HepG2 (cell line): ENCODE measurements at regions not wholly inside any gene's neighbourhood (a gene's known extent, or its start where the extent isn't known, plus 50 kb on each side); places are given as distances from the start of the nearest gene placed in this dataset.

Experiments
- ATAC-seq: fragments of 200-7000 bp; cut with Tn5 transposase; 3 replicates; pipeline ENCODE4 v1.9.1; 2020; ENCODE audit warnings: mild to moderate bottlenecking, moderate library complexity
- BruUV-seq: library from RNA; stranded (reverse); fragments of 400-500 nt; replicated peaks from 2 replicates; lab custom pipeline; 2021; lab: Mats Ljungman, UMichigan
- CTCF ChIA-PET: fragments of 300-600 bp; formaldehyde crosslinking; extraction: SDS; loops from one replicate; lab custom pipeline; 2021; ENCODE audit warnings: low total read pairs, inconsistent platforms, low intra/inter-chr PET ratio; lab: Yijun Ruan, JAX
- POLR2A ChIA-PET: fragments of 350-600 bp; sonication (Branson Sonifier 250); formaldehyde crosslinking; loops from one replicate; lab custom pipeline; 2020; ENCODE audit warnings: antibody characterized with exemption, inconsistent platforms; lab: Yijun Ruan, JAX
- DNase-seq: peaks from one replicate; pipeline ENCODE4 v3.0.0-alpha.2; 2015; ENCODE audit warnings: low spot score
- FAIRE-seq: peaks from 3 replicates; lab custom pipeline; 2011; peaks lifted over from hg19 to GRCh38; lab: Jason Lieb, UNC
- H2AFZ ChIP-seq: one replicate; pipeline ENCODE4 v1.6.1; 2011; ENCODE audit warnings: low read length, inconsistent platforms
- H3K27ac ChIP-seq: fragments of 300-600 bp; 3 replicates; pipeline ENCODE4 v1.8.0; 2011; ENCODE audit warnings: mixed run types, mild to moderate bottlenecking, mixed read lengths, low read length, inconsistent platforms; ENCODE audit not compliant: insufficient read depth; ENCODE audit errors: extremely low read length
- H3K27me3 ChIP-seq, 2 experiments: fragments of 200-600 bp in 1 of 2; 2 replicates in 1 of 2; 3 replicates in 1 of 2; pipeline versions ENCODE4 v1.6.0 to v1.8.0; 2011; ENCODE audit warnings: low read length in 2 of 2, mild to moderate bottlenecking in 2 of 2, moderate library complexity in 2 of 2, inconsistent platforms in 1 of 2; ENCODE audit not compliant: insufficient read depth in 2 of 2, control insufficient read depth in 1 of 2
- H3K36me3 ChIP-seq, 2 experiments: fragments of 200-600 bp in 1 of 2; replicated peaks in 1 of 2; 2 replicates in 1 of 2; 3 replicates in 1 of 2; pipeline versions ENCODE4 v1.5.1 to v1.8.0; 2011; ENCODE audit warnings: low read length in 2 of 2, inconsistent platforms in 1 of 2; ENCODE audit not compliant: insufficient read depth in 2 of 2, control insufficient read depth in 1 of 2
- H3K4me1 ChIP-seq: 2 replicates; pipeline ENCODE4 v1.5.1; 2012; ENCODE audit warnings: low read length, inconsistent platforms; ENCODE audit not compliant: insufficient read depth
- H3K4me2 ChIP-seq: 2 replicates; pipeline ENCODE4 v1.6.0; 2011; ENCODE audit warnings: low read depth, low read length, inconsistent platforms
- H3K4me3 ChIP-seq, 3 experiments: fragments of 200-600 bp in 1 of 3; sonication (generic), shearing (Covaris generic) in 1 of 3; replicated peaks in 1 of 3; 2 replicates each; pipeline ENCODE4 v1.5.1; 2011 to 2016; ENCODE audit warnings: low read length in 3 of 3, inconsistent platforms in 2 of 3, low read depth in 2 of 3, mild to moderate bottlenecking in 2 of 3, control low read depth in 1 of 3, mixed read lengths in 1 of 3; ENCODE audit not compliant: insufficient read depth in 1 of 3
- H3K79me2 ChIP-seq: one replicate; pipeline ENCODE4 v1.6.1; 2011; ENCODE audit warnings: low read length, inconsistent platforms; ENCODE audit not compliant: insufficient read depth
- H3K9ac ChIP-seq: 2 replicates; pipeline ENCODE4 v1.6.0; 2011; ENCODE audit warnings: mild to moderate bottlenecking, low read depth, low read length, inconsistent platforms; ENCODE audit not compliant: insufficient read depth
- H3K9me3 ChIP-seq: 2 replicates; pipeline ENCODE4 v1.5.1; 2012; ENCODE audit warnings: mild to moderate bottlenecking, low read length
- H4K20me1 ChIP-seq: 2 replicates; pipeline ENCODE4 v1.6.0; 2011; ENCODE audit warnings: inconsistent platforms, mild to moderate bottlenecking, low read length, moderate library complexity; ENCODE audit not compliant: insufficient read depth
- FLYWCH1 ChIP-seq: sonication (generic); formaldehyde crosslinking; IDR thresholded peaks from 2 replicates; pipeline ENCODE4 v1.8.1; 2023; ENCODE audit warnings: mild to moderate bottlenecking, missing genetic modification reagents
- HOXA9 ChIP-seq: sonication (generic); formaldehyde crosslinking; IDR thresholded peaks from 2 replicates; pipeline ENCODE4 v1.8.1; 2022; ENCODE audit warnings: missing genetic modification reagents, mild to moderate bottlenecking, moderate library complexity, borderline replicate concordance
- MAFK ChIP-seq, 2 experiments: IDR thresholded peaks in 1 of 2; conservative IDR thresholded peaks in 1 of 2; 2 replicates each; pipeline ENCODE4 v1.6.1; 2011; ENCODE audit warnings: improper control_type of control experiment in 2 of 2, low read length in 2 of 2
- ZMYM3 ChIP-seq: sonication (generic); formaldehyde crosslinking; IDR thresholded peaks from 2 replicates; pipeline ENCODE4 v1.5.1; 2020; ENCODE audit warnings: mild to moderate bottlenecking, missing genetic modification reagents
- ZNF737 ChIP-seq: sonication (generic); formaldehyde crosslinking; IDR thresholded peaks from 2 replicates; pipeline ENCODE4 v1.5.0; 2020; ENCODE audit warnings: missing genetic modification reagents, mild to moderate bottlenecking, borderline replicate concordance
- in situ Hi-C: cut with HindIII; loops from 2 replicates; pipeline ENCODE4 v1.10.0; 2017; ENCODE audit warnings: low pct_unique_long_range_greater_than_20kb; ENCODE audit not compliant: extremely low pct_ligation_motif_present
- intact Hi-C: fragments of 100-400 bp; cut with micrococcal nuclease; formaldehyde crosslinking; loops from one replicate; pipeline ENCODE4 v1.10.0; 2022; ENCODE audit not compliant: unreplicated experiment
- TF ChIP-seq, protein P1 (sequence below): sonication (generic); formaldehyde crosslinking; IDR thresholded peaks from 2 replicates; pipeline ENCODE4 v1.5.1; 2020; ENCODE audit warnings: mild to moderate bottlenecking, missing genetic modification reagents, moderate library complexity

DNA sequence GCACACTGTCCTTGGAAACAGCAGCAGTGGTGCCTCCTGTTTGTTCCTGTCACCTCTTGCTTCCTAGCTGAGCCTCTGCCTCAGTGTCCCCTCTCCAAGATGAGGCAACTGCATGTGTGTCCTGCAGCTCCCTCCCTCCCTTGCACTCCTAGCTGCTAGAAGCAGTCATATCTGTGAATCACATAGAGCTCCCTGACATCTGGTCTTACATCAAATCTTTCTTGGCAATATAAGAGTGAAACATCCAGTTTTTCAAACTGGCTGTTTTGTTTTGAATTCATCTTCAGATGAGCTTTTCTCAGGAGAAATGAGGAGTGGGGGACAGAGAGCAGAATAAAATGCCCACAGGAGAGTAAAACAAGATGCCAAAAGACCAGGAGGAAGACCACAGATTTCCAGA lies 103.7 kb downstream of the VCPKMT start:
- FAIRE-seq (no peak), DNase-seq (no peak), ATAC-seq (no peak)
- Histone ChIP-seq H3K4me3 (no peak overlapping the region), H3K79me2 (no peaks in the 10 kb centered on the region), H3K4me2 (no peak overlapping the region), H2AFZ (no peak overlapping the region), H3K9me3 (no peaks in the 10 kb centered on the region), H4K20me1 (no peaks in the 10 kb centered on the region), H3K4me1 (peaks cover 52% of the 10 kb centered on the region), H3K9ac (no peak overlapping the region), H3K27me3 (no peaks in the 10 kb centered on the region), H3K27ac (no peak overlapping the region), H3K36me3 (no peaks in the 10 kb centered on the region)
- intact Hi-C loops (no loop called here), in situ Hi-C loops (no loop called here)
- BruUV-seq: no TSS peak
- ChIA-PET POLR2A (interaction anchor here (2.5 kb wide), 1 partner anchor 9 kb away, joined by 8 read pairs; no protein-coding TSS in a partner anchor), CTCF (no interaction called here)
- no peak for TF ChIP-seq HOXA9 (CRISPR knock-in tag)
- TF ChIP-seq FLYWCH1 (CRISPR knock-in tag): no peak
- TF ChIP-seq, protein P1, sequence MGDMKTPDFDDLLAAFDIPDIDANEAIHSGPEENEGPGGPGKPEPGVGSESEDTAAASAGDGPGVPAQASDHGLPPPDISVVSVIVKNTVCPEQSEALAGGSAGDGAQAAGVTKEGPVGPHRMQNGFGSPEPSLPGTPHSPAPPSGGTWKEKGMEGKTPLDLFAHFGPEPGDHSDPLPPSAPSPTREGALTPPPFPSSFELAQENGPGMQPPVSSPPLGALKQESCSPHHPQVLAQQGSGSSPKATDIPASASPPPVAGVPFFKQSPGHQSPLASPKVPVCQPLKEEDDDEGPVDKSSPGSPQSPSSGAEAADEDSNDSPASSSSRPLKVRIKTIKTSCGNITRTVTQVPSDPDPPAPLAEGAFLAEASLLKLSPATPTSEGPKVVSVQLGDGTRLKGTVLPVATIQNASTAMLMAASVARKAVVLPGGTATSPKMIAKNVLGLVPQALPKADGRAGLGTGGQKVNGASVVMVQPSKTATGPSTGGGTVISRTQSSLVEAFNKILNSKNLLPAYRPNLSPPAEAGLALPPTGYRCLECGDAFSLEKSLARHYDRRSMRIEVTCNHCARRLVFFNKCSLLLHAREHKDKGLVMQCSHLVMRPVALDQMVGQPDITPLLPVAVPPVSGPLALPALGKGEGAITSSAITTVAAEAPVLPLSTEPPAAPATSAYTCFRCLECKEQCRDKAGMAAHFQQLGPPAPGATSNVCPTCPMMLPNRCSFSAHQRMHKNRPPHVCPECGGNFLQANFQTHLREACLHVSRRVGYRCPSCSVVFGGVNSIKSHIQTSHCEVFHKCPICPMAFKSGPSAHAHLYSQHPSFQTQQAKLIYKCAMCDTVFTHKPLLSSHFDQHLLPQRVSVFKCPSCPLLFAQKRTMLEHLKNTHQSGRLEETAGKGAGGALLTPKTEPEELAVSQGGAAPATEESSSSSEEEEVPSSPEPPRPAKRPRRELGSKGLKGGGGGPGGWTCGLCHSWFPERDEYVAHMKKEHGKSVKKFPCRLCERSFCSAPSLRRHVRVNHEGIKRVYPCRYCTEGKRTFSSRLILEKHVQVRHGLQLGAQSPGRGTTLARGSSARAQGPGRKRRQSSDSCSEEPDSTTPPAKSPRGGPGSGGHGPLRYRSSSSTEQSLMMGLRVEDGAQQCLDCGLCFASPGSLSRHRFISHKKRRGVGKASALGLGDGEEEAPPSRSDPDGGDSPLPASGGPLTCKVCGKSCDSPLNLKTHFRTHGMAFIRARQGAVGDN (CRISPR knock-in tag): no peak
- no peak for TF ChIP-seq MAFK (conservative IDR thresholded peaks at IDR 0.05 in 1 of 2, IDR thresholded peaks at IDR 0.05 in 1 of 2; ENCODE audit: low read length in 2 of 2)
- TF ChIP-seq ZNF737: no peak
- TF ChIP-seq ZMYM3 (CRISPR knock-in tag): no peak
